ENCODE measurements at regions not wholly inside any gene's neighbourhood (a gene's known extent, or its start where the extent isn't known, plus 50 kb on each side); places are given as distances from the start of the nearest gene placed in this dataset.

DNA sequence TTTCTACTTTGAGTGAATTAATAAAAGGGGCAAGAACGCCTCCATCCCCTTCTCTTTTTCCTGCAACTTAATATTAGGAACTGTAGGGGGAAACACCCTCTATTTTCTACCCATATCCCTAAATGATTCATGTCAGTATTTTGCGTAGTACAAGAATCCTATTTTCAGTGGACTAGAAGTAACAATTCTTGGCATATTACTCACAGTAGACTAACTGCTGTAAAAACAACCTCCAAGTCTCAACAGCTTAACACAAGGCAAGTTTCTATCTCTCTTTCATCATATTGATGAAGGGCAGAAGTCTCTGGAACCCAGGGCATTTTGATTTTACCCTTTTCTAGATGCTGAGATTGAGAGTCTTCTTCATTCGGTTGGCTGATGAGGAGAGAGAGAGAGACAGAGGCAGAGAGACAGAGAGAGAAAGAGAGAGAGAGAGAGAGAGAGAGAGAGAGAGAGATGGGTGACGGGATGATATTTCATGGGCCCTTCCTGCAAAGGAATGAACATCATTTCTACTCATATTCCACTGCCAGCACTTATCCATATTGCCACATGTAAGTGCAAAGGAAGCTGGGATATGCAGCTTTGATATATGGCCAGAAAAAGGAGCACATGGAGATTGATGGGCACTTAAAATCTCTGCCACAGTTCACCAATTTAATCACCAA lies 481.6 kb downstream of the LPIN1 start:
- in situ Hi-C loops (cut with HindIII; ENCODE audit: low pct_ligation_motif_present, low pct_unique_long_range_greater_than_20kb, low sequenced_read_pairs) = no loop called here
- DNase-seq = no peak

GRCh38 chr2:12231288-12231687 lies 484.9 kb downstream of the LPIN1 start:
- no peak for DNase-seq
- in situ Hi-C loops (cut with HindIII; ENCODE audit: low pct_ligation_motif_present, low pct_unique_long_range_greater_than_20kb, low sequenced_read_pairs) = no loop called here

GRCh38 chr2:12232876-12233275 lies 483.9 kb upstream of the TRIB2 start:
- in situ Hi-C loops (cut with HindIII; ENCODE audit: low pct_ligation_motif_present, low pct_unique_long_range_greater_than_20kb, low sequenced_read_pairs) = no loop called here
- no peak for DNase-seq

DNA sequence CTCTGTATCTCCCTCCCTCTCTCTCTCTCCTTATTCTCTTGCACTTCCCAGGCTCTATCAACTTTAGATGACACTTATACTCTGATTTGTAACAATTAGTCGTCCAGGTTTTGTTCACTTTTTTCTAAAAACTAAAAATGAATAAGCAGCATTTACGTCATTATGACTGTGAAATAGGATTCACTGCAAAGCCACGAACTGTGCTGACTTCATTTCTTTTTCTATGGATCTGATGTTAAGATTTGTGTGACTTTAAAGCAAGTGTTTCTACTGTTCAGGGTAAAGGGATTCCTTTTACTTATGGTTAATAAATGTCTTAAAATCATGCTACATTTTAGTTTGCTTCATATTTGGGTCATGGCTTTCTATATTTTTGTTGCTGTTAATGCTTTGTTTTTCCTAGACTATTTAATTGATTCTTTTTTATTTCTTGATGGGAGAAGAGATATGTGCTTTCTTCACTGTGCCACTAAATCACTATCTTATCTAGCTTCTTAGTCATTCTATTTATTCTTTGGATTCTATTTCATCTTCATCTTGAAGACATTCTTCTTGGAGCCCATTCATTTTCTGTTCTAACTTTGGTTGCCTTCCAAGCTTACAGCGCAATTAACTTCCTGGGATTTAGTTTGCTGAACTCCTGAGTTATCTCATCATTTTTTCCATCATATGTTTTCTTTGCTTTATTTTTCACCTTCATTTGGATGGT lies 480.4 kb upstream of the TRIB2 start:
- DNase-seq = no peak
- in situ Hi-C loops (cut with HindIII; ENCODE audit: low pct_ligation_motif_present, low pct_unique_long_range_greater_than_20kb, low sequenced_read_pairs) = no loop called here

GRCh38 chr2:12240206-12240605 lies 476.5 kb upstream of the TRIB2 start:
- no peak for DNase-seq
- in situ Hi-C loops (cut with HindIII; ENCODE audit: low pct_ligation_motif_present, low pct_unique_long_range_greater_than_20kb, low sequenced_read_pairs) = no loop called here

DNA sequence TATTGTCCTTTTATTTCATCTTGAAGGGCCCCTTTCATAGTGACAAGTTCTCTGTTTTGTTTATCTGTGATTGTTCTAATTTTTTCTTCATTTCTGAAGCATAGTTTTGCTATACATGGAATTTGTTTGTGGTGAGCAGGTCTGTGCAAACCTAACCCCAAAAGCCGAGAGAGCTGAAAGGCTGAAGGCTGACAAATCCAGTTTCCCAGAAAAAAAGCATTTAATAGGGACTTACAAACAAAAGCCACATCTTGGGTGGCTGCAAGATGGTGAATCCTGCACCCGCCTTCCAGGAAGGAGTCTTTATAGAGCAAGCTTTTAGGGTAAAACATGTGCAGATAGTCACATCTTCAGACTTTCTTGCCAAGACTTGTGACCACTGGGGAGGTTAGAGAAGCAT lies 473.4 kb upstream of the TRIB2 start:
- in situ Hi-C loops (cut with HindIII; ENCODE audit: low pct_ligation_motif_present, low pct_unique_long_range_greater_than_20kb, low sequenced_read_pairs) = no loop called here
- no peak for DNase-seq

- DNase-seq = no peak
- in situ Hi-C loops (cut with HindIII; ENCODE audit: low pct_ligation_motif_present, low pct_unique_long_range_greater_than_20kb, low sequenced_read_pairs) = no loop called here
Observed at GRCh38 chr2:12244070-12244469, 472.7 kb upstream of the TRIB2 start.

DNA sequence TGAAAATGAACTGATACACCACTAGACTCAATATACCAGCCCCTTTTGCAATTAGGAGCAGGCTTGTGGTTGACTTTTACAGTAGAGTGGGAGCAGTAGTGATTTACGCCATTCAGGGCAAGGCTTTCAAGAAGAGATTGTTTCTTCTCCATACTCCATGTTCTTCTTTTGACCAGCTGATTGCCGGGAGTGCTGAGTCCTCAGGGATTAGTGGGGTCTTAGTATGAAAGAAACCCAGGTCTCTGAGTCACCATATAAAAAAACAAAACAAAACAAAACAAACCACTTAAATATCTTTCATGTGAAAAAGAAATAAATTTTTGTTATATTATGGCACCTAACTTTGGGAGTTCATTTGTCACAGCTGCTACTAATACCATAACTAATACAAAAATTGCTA lies 465.6 kb upstream of the TRIB2 start:
- in situ Hi-C loops (cut with HindIII; ENCODE audit: low pct_ligation_motif_present, low pct_unique_long_range_greater_than_20kb, low sequenced_read_pairs) = no loop called here
- DNase-seq = no peak

DNA sequence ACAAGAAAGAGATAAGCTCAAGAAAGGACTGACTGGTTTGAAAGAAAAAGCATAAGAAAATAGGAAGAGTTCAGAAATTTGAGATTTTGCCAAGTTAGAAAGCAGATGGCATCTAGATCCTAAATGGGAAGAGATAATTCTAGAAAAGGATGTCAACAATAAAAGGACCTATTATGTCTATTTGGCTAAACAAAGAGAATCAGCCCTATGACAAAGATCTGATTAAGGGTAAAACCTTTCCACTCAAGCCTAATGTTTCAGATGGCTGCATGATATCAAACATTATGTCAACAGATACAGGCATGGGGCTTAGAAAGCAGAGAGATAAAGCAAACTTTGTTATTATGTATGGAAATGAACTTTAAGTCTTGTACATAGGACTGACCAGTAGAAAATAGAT lies 465.0 kb upstream of the TRIB2 start:
- DNase-seq = no peak
- in situ Hi-C loops (cut with HindIII; ENCODE audit: low pct_ligation_motif_present, low pct_unique_long_range_greater_than_20kb, low sequenced_read_pairs) = no loop called here

GRCh38 chr2:12253167-12253778 lies 463.5 kb upstream of the TRIB2 start:
- in situ Hi-C loops (cut with HindIII; ENCODE audit: low pct_ligation_motif_present, low pct_unique_long_range_greater_than_20kb, low sequenced_read_pairs) = no loop called here
- no peak for DNase-seq

DNA sequence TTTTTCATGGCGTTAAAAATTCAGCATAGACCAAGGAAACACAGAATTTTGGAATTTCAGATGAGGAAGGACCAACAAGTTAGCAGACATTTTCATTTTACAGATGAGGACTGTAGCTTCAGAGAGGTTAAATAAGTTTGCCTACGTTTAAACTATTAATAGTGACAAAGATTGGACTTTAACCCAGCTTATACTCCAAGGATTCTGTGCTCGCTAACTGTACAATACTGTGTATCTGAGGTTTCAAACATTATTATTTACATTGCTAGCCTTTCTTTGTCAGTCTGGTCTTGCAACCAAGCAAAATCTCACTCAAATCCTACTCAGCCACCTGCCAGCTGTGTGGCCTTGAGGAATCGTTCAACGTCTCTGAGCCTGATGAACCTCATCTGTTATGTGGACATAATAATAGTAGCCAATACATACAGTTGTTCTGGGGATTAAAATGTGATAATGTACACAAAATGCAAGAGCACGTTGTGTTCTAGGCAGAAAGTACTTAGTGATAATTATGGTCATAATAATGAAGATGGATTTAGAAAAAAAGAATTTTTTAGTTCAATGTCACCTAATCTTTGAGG lies 462.4 kb upstream of the TRIB2 start:
- no peak for DNase-seq
- in situ Hi-C loops (cut with HindIII; ENCODE audit: low pct_ligation_motif_present, low pct_unique_long_range_greater_than_20kb, low sequenced_read_pairs) = no loop called here

- in situ Hi-C loops (cut with HindIII; ENCODE audit: low pct_ligation_motif_present, low pct_unique_long_range_greater_than_20kb, low sequenced_read_pairs) = no loop called here
- no peak for DNase-seq
Observed at GRCh38 chr2:12256206-12256605, 460.5 kb upstream of the TRIB2 start.

DNA sequence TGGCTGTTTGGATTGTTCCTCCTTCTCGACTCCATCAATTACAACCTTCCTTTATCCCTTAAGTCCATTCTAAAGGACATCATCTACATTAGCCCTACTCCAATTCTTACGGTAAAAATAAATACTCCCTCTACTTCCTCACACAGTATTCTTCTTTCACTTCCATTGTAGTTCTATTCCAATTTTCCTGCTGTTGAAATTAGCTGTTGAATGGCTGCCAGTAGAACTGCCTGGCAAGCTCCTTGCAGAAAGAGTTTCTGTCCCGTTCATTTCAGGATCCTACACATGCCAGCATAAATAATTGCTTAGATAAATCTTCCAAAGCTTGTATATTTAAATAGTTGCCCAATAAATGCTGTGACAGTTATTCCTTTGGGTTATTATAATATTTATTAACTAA lies 459.3 kb upstream of the TRIB2 start:
- in situ Hi-C loops (cut with HindIII; ENCODE audit: low pct_ligation_motif_present, low pct_unique_long_range_greater_than_20kb, low sequenced_read_pairs) = no loop called here
- no peak for DNase-seq

DNA sequence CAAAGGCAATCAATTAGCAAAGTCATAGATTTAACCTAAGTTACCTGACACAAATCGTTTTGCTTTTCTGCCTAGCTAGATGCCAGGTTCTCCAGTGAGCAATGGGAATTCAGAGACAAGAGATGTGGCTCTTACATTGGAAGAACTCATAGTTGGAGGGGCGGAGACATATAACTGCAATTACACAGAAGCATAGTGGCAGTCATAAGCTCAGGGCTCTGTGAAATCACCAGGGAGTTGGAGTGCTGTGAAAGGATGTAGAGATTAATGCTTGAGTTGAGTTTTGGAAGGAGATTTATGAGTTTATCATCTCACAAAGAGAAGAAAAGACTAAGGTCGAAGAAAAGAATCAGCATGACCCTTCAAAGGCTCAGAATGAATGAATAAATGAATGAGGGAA lies 457.2 kb upstream of the TRIB2 start:
- in situ Hi-C loops (cut with HindIII; ENCODE audit: low pct_ligation_motif_present, low pct_unique_long_range_greater_than_20kb, low sequenced_read_pairs) = no loop called here
- DNase-seq = no peak

GRCh38 chr2:12261986-12262680 lies 454.6 kb upstream of the TRIB2 start:
- DNase-seq = no peak
- in situ Hi-C loops (cut with HindIII; ENCODE audit: low pct_ligation_motif_present, low pct_unique_long_range_greater_than_20kb, low sequenced_read_pairs) = no loop called here

GRCh38 chr2:12262681-12263436 lies 453.9 kb upstream of the TRIB2 start:
- no peak for DNase-seq
- in situ Hi-C loops (cut with HindIII; ENCODE audit: low pct_ligation_motif_present, low pct_unique_long_range_greater_than_20kb, low sequenced_read_pairs) = no loop called here

DNA sequence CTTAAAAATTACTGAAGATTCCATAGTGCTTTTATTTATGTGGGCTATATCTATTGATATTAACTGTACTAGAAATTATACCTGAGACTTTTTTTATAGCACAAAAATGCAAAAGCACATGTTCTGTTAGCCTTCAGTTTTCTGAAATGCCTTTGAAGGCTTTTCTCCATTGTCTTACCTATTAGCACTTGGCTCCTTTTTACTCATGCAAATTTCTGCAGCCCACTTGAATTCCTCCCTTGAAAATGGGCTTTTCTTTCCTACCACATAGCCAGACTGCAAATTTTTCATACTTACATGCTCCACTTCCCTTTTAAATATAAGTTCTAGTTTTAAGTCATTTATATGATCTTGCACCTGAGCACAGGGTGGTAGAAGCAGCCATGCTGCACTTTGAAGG lies 453.0 kb upstream of the TRIB2 start:
- in situ Hi-C loops (cut with HindIII; ENCODE audit: low pct_ligation_motif_present, low pct_unique_long_range_greater_than_20kb, low sequenced_read_pairs) = no loop called here
- no peak for DNase-seq

GRCh38 chr2:12264146-12264545 lies 452.6 kb upstream of the TRIB2 start:
- DNase-seq = no peak
- in situ Hi-C loops (cut with HindIII; ENCODE audit: low pct_ligation_motif_present, low pct_unique_long_range_greater_than_20kb, low sequenced_read_pairs) = no loop called here

DNA sequence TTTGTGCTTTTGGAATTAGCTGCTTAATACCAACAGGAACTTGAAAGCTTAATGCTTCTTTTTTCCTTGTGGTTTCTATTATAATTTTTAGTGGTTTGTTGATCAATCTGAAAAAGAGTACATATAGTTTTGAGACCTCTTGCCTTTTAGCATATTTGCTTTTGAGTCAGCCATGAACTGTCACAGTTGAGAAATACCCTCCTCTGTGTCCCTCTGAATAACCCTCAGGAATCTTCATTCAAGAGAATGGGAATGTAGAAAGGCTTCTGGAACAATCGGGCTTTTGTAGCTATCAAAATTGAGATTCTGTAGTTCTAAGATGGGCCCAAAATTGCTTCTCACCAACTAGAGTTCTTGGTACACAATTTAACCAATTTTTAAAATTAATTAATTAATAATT lies 451.1 kb upstream of the TRIB2 start:
- no peak for DNase-seq
- in situ Hi-C loops (cut with HindIII; ENCODE audit: low pct_ligation_motif_present, low pct_unique_long_range_greater_than_20kb, low sequenced_read_pairs) = no loop called here

Data from ACHN (cell line).